GM12865 (cell line): ENCODE measurements at regions not wholly inside any gene's neighbourhood (a gene's known extent, or its start where the extent isn't known, plus 50 kb on each side); places are given as distances from the start of the nearest gene placed in this dataset.

Experiments used
- DNase-seq: peaks from one replicate; pipeline ENCODE4 v3.0.0; 2010; ENCODE audit warnings: low read depth
- H3K4me3 ChIP-seq: 2 replicates; pipeline ENCODE4 v1.5.1; 2011; ENCODE audit warnings: mild to moderate bottlenecking, low read depth, low read length, control low read depth
- TF ChIP-seq, protein P1 (sequence below): IDR thresholded peaks from 2 replicates; pipeline ENCODE4 v1.5.1; 2011; ENCODE audit warnings: low read length, control low read depth, low read depth, inconsistent platforms; ENCODE audit not compliant: insufficient read depth; ENCODE audit errors: missing control alignments

DNA sequence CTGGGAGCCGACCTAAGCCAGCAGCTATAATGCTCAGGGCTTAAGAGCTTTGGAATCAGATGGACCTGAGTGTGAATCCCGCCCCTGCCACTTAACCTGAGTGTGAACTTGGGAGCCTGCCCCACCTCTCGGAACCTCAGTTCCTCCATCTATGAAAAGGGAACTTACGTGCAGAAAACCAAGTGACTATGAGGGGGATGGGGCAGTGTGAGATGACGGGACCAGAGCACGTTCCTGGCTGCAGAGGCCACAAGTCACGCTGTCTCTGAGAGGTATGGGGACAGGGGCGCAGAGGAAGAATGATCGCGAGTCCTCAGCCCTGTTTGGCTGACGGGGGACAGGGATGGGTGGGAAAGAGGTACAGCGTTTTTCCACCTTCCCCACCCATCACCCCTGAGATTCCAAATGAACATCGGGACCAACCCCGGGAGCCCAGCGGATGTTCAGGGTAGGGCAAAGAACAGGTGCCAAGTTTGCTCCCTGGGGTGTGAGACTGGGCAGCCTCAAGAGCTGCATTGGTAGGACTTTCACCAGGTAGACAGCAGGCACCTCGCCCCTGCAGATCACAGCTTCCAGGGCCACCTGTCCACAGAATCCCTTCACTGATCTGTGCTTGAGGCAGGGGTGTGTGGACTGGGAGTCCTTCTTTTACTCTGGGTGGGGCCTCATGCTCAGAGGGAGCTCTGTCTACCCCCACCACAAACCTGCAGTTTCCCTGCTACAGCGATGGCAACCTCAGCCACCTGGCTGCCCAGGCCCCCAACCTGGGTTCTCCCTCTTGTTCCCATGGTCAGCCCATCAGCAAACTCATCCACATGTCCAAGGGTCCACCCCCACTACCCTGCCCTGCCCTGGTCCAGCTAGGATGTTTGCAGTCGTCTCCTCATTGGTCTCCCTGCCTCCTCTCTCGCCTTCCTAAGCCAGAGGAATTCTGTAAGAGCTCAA lies 85.8 kb downstream of the CEBPB start:
- TF ChIP-seq, protein P1, sequence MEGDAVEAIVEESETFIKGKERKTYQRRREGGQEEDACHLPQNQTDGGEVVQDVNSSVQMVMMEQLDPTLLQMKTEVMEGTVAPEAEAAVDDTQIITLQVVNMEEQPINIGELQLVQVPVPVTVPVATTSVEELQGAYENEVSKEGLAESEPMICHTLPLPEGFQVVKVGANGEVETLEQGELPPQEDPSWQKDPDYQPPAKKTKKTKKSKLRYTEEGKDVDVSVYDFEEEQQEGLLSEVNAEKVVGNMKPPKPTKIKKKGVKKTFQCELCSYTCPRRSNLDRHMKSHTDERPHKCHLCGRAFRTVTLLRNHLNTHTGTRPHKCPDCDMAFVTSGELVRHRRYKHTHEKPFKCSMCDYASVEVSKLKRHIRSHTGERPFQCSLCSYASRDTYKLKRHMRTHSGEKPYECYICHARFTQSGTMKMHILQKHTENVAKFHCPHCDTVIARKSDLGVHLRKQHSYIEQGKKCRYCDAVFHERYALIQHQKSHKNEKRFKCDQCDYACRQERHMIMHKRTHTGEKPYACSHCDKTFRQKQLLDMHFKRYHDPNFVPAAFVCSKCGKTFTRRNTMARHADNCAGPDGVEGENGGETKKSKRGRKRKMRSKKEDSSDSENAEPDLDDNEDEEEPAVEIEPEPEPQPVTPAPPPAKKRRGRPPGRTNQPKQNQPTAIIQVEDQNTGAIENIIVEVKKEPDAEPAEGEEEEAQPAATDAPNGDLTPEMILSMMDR = no peak
- no peak for DNase-seq

DNA sequence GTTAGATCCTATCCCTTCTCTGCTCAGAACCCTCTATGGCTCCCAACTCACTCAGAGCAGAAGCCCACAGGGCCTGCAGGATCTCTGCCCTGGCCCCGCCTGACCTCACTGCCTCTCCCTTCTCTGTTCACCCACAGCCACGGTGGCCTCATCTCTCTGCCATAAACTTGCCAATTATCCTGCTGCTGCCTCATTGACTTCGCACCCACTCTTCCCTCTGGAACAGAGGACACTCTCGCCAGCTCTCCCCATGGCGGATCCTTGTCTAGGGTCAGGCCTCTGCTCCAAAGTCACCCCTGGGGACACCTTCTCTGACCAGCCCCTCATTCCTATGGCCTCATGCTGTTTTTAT lies 86.4 kb downstream of the CEBPB start:
- DNase-seq = no peak
- no peak overlapping the region for H3K4me3 ChIP-seq
- TF ChIP-seq, protein P1 = no peak

More for the DNA sequence above, 85.8 kb downstream of the CEBPB start:
- H3K4me3 ChIP-seq = no peak overlapping the region

DNA sequence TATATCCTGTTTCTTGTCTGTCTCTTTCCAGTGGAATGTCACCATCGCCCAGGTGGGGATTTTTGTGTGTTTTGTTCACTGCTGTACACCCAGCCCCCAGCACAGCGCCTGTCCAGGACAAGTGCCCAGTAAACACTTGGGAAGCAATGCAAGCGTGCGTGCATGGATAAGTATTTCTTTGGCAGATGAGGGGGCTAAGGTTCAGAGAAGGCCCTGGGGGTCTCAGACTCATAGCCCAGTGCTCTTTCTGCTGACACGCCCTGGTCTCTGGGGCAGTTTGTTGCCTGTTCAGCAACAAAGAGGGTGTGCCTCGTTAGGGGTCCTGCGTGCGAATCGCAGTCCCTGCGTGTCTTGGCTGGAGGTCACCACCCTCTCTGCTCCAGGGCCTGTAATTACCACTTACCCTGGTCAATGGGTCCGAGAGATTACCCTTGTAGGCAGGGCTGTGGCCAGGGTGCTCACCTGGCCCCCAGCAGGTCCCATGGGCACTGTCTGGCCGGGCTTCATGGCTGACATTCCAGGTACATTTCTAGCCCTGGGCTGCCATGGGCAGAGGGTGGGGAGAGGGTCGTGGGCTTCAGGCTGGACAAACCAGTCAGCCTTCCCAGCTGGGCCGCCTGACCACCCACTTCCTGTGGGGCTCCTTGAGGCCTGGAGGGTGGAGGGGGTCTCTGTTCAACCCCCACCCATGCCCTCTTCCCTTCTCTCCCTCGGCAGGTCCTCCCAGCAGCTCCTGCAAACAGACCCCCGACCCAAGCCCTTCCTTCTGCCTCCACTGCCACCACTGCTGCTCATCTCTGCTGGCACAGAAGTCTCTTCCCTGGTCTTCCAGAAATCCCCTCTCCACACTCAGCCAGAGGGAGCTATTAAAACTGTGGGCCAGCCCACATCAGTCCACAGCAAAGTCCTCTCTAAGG lies 87.1 kb downstream of the CEBPB start:
- TF ChIP-seq, protein P1 = no peak
- DNase-seq = no peak
- H3K4me3 ChIP-seq = no peak overlapping the region

DNA sequence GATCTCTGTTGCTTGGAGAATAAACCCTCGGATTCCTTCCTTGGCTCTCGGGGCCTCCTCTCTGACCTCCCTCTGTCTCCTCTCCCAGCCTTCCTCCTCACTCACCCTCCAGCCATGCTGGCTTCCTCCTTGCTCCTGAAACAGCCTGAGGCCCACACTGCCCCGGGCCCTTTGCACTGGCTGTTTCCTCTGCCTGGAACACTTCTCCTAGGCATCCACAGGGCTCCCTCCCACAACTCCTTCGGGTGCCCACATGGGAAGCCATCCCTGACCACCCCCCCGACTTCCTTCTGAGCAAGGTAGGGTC lies 87.7 kb downstream of the CEBPB start:
- TF ChIP-seq, protein P1 = no peak
- no peak for DNase-seq
- no peak overlapping the region for H3K4me3 ChIP-seq

DNA sequence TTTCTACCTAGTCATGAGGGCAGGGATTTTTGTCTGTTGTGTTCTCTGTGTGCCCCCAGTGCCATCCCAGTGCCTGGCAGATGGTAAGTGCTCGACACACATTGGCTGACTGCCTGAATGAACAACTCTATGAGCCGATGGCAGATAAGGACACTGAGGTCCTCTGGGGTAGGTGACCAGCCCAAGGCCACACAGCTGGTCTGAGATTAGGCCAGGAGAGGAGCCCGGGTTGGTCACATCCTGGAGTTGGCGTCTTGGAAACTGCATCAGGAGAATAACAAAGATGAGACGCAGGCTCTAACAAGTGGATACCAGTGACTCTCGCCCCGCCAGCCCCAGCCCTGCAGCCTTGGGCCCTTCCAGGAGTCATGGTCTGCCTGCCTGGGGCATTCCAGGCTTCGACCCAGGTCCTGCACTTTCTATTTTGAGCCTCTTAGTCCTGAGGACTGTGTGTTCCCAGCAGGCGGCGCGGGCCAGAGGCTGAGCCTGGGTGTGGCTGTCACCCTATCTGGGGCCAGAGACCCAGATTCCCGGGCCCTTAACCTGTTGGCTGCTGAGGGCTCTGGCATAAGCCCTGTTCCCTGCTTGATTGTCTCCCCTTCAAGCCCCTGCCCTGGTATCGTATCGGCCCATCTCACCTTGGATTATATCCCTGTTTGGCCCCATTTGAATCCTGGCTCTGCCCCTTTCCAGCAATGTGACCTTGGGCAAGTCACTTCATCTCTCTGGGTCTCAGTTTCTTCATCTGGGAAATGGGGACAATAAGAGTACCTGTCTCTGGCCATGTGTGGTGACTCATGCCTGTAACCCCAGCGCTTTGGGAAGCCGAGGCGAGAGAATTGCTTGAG lies 88.3 kb downstream of the CEBPB start:
- TF ChIP-seq, protein P1 = no peak
- no peak for DNase-seq
- H3K4me3 ChIP-seq = no peak overlapping the region
